IMR-90 (cell line): ENCODE measurements at regions not wholly inside any gene's neighbourhood (a gene's known extent, or its start where the extent isn't known, plus 50 kb on each side); places are given as distances from the start of the nearest gene placed in this dataset.

ENCODE experiments used
- ATAC-seq: fragments of 200-7000 bp; cut with Tn5 transposase; 2 replicates; pipeline ENCODE4 v1.9.1; 2020; ENCODE audit warnings: low read depth, mild to moderate bottlenecking, moderate library complexity
- BruUV-seq: library from RNA; stranded (reverse); fragments of 400-500 nt; replicated peaks from 2 replicates; lab custom pipeline; 2021; lab: Mats Ljungman, UMichigan
- CTCF ChIA-PET: fragments of 300-600 bp; formaldehyde crosslinking; extraction: SDS; loops from one replicate; lab custom pipeline; 2021; ENCODE audit warnings: antibody characterized with exemption; lab: Yijun Ruan, JAX
- POLR2A ChIA-PET: fragments of 300-600 bp; sonication (Branson Sonifier 250); formaldehyde crosslinking; loops from one replicate; lab custom pipeline; 2022; ENCODE audit warnings: antibody characterized with exemption; ENCODE audit not compliant: unreplicated experiment; lab: Charles Lee
- DNase-seq: peaks from one replicate; pipeline ENCODE4 v3.0.0; 2013
- H2AFZ ChIP-seq: replicated peaks from 2 replicates; pipeline ENCODE3; 2013; ENCODE audit warnings: low read length, mild to moderate bottlenecking; ENCODE audit not compliant: poor library complexity
- H2AK5ac ChIP-seq: 2 replicates; pipeline ENCODE4 v1.6.1; 2013; ENCODE audit warnings: low read depth, low read length, inconsistent platforms
- H2AK9ac ChIP-seq: replicated peaks from 2 replicates; pipeline ENCODE3; 2013; ENCODE audit warnings: mild to moderate bottlenecking, low read depth, low read length, moderate library complexity; ENCODE audit not compliant: poor library complexity
- H2BK120ac ChIP-seq: 2 replicates; pipeline ENCODE4 v1.6.1; 2013; ENCODE audit warnings: low read depth, low read length, inconsistent platforms
- H2BK15ac ChIP-seq: 3 replicates; pipeline ENCODE4 v1.6.1; 2013; ENCODE audit warnings: low read depth, low read length, inconsistent platforms
- H2BK20ac ChIP-seq: 2 replicates; pipeline ENCODE4 v1.6.1; 2013; ENCODE audit warnings: low read depth, mild to moderate bottlenecking, inconsistent platforms, low read length, moderate library complexity
- H2BK5ac ChIP-seq: 2 replicates; pipeline ENCODE4 v1.6.1; 2013; ENCODE audit warnings: mild to moderate bottlenecking, low read depth, low read length, inconsistent platforms; ENCODE audit not compliant: poor library complexity, severe bottlenecking
- H3K14ac ChIP-seq: replicated peaks from 2 replicates; pipeline ENCODE4 v1.6.1; 2013; ENCODE audit warnings: low read depth, low read length, inconsistent platforms
- H3K18ac ChIP-seq: 2 replicates; pipeline ENCODE4 v1.6.1; 2013; ENCODE audit warnings: low read depth, low read length, control low read depth
- H3K23ac ChIP-seq: 2 replicates; pipeline ENCODE4 v1.6.1; 2013; ENCODE audit warnings: low read depth, low read length, inconsistent platforms
- H3K27ac ChIP-seq: 2 replicates; pipeline ENCODE4 v1.5.1; 2013; ENCODE audit warnings: mild to moderate bottlenecking, control low read depth, low read length; ENCODE audit not compliant: insufficient read depth
- H3K27me3 ChIP-seq: 2 replicates; pipeline ENCODE4 v1.6.1; 2013; ENCODE audit warnings: low read length; ENCODE audit not compliant: control insufficient read depth, insufficient read depth
- H3K36me3 ChIP-seq: 2 replicates; pipeline ENCODE4 v1.6.1; 2013; ENCODE audit warnings: low read length, mixed read lengths; ENCODE audit not compliant: control insufficient read depth, insufficient read depth
- H3K4ac ChIP-seq: 2 replicates; pipeline ENCODE4 v1.6.1; 2013; ENCODE audit warnings: low read depth, low read length, inconsistent platforms
- H3K4me1 ChIP-seq: 2 replicates; pipeline ENCODE4 v1.6.1; 2013; ENCODE audit warnings: low read length, mixed read lengths; ENCODE audit not compliant: control insufficient read depth, insufficient read depth
- H3K4me2 ChIP-seq: 2 replicates; pipeline ENCODE4 v1.6.1; 2013; ENCODE audit warnings: low read depth, mild to moderate bottlenecking, control low read depth, low read length, moderate library complexity
- H3K4me3 ChIP-seq: 2 replicates; pipeline ENCODE4 v1.5.1; 2013; ENCODE audit warnings: low read depth, mild to moderate bottlenecking, control low read depth, low read length, moderate library complexity; ENCODE audit not compliant: insufficient read depth
- H3K56ac ChIP-seq: 2 replicates; pipeline ENCODE4 v1.6.1; 2013; ENCODE audit warnings: low read length, inconsistent platforms; ENCODE audit not compliant: insufficient read depth; ENCODE audit errors: extremely low read depth
- H3K79me1 ChIP-seq, 2 experiments: 2 replicates each; pipeline ENCODE4 v1.6.1; 2013; ENCODE audit warnings: low read length in 2 of 2, inconsistent platforms in 1 of 2, low read depth in 1 of 2
- H3K9ac ChIP-seq: 2 replicates; pipeline ENCODE4 v1.6.1; 2013; ENCODE audit warnings: low read depth, low read length, control low read depth
- H3K9me1 ChIP-seq: 2 replicates; pipeline ENCODE4 v1.6.1; 2013; ENCODE audit warnings: low read length, inconsistent platforms; ENCODE audit not compliant: insufficient read depth
- H3K9me3 ChIP-seq: 2 replicates; pipeline ENCODE4 v1.6.1; 2013; ENCODE audit warnings: low read length; ENCODE audit not compliant: control insufficient read depth, insufficient read depth
- H4K20me1 ChIP-seq: 2 replicates; pipeline ENCODE4 v1.6.1; 2013; ENCODE audit warnings: low read length, inconsistent platforms; ENCODE audit not compliant: insufficient read depth
- H4K5ac ChIP-seq: 2 replicates; pipeline ENCODE4 v1.6.1; 2013; ENCODE audit warnings: mild to moderate bottlenecking, low read depth, low read length, control low read depth
- H4K8ac ChIP-seq, 2 experiments: 2 replicates each; pipeline ENCODE4 v1.6.1; 2013; ENCODE audit warnings: low read depth in 2 of 2, low read length in 2 of 2, control low read depth in 1 of 2, inconsistent platforms in 1 of 2
- H4K91ac ChIP-seq: 2 replicates; pipeline ENCODE4 v1.6.1; 2013; ENCODE audit warnings: low read depth, low read length, inconsistent platforms; ENCODE audit not compliant: insufficient read depth
- CEBPB ChIP-seq: IDR thresholded peaks from 2 replicates; pipeline ENCODE4 v1.6.1; 2012; ENCODE audit warnings: low read depth, low read length, improper control_type of control experiment
- CHD1 ChIP-seq: IDR thresholded peaks from 2 replicates; pipeline ENCODE4 v1.6.1; 2012; ENCODE audit warnings: low read depth, low read length, improper control_type of control experiment
- MXI1 ChIP-seq: IDR thresholded peaks from 2 replicates; pipeline ENCODE4 v1.6.1; 2012; ENCODE audit warnings: low read depth, mild to moderate bottlenecking, low read length, moderate library complexity, borderline replicate concordance
- WGBS, 2 experiments: methylation state at CpG; one replicate each; pipeline versions ENCODE4 v1.1.5 to v1.1.7; 2013; ENCODE audit warnings: missing lambda C conversion rate in 2 of 2; ENCODE audit not compliant: insufficient read length in 1 of 2; ENCODE audit errors: extremely low coverage in 2 of 2; 5-methylcytosine and 5-hydroxymethylcytosine counted together
- dilution Hi-C: fragments of 300-500 bp; cut with HindIII; formaldehyde crosslinking; loops from one replicate; pipeline ENCODE4 v1.14.3; 2018; ENCODE audit warnings: low sequenced_read_pairs; ENCODE audit not compliant: unreplicated experiment
- in situ Hi-C: fragments of 300-500 bp; cut with MboI; formaldehyde crosslinking; loops from 3 replicates; pipeline ENCODE4 v1.14.3; 2019; ENCODE audit warnings: low sequenced_read_pairs, inconsistent platforms, mixed read lengths
- intact Hi-C: fragments of 100-400 bp; cut with micrococcal nuclease; formaldehyde crosslinking; loops from 2 replicates; pipeline ENCODE4 v1.10.0; 2022
- TF ChIP-seq, protein P1 (sequence below): fragments of 150-350 bp; IDR thresholded peaks from 2 replicates; pipeline ENCODE4 v1.6.1; 2017; ENCODE audit warnings: mild to moderate bottlenecking, antibody characterized with exemption, low read length, low read depth
- TF ChIP-seq, protein P2 (sequence below): conservative IDR thresholded peaks from 2 replicates; pipeline ENCODE4 v1.5.1; 2012; ENCODE audit warnings: mild to moderate bottlenecking, low read depth, low read length, improper control_type of control experiment

DNA sequence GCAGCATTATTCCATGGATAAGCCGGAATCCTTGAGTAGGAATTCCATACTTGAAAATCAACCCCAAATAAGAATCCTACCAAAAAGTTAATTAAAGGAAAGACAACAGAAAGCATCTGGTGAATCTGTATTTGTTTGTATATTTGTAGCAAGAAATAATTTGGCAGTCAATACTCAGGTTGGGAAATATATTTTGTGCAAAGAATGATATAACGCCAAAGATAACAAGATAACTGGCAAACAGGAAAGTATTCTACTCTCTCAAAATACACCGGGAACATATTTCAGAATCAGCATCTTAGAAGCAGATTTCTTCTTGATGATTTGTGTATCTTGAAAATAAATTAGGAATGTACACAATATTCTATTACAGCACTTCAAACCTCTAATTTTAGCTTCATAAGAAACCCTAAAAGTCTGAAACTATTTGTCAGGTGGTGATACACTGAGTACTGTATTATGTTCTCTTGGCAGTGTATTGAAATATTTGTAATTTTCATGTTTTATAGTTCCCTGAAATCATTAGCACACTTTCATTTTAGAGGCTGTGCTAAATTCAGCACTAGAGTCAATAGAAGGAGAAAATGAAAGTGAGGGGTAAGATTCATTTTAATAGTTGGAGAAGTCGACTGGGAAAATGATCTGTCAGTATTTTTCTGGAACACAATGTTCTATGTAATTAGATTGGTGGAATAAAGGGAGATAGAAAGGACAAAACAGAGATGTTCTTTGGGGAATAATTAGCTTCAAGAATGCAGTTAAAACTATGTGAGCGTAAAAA, 879.7 kb upstream of the GJE1 start:
- CTCF ChIA-PET, result no interaction called here
- Histone ChIP-seq H3K4ac (no peak overlapping the region), H2AFZ (no peak overlapping the region), H3K14ac (no peak overlapping the region), H3K4me2 (peak overlapping the region; percentile 31; the same call in 1 of the 2 replicates), H2AK5ac (no peak overlapping the region), H3K9ac (no peak overlapping the region), H3K27ac (no peak overlapping the region), H4K8ac (no peak overlapping the region), H3K36me3 (no peaks in the 10 kb centered on the region), H4K5ac (no peak overlapping the region), H3K79me1 (no peaks in the 10 kb centered on the region), H2AK9ac (no peak overlapping the region), H2BK120ac (no peak overlapping the region), H3K9me3 (no peaks in the 10 kb centered on the region), H3K9me1 (no peaks in the 10 kb centered on the region), H4K91ac (no peak overlapping the region), H2BK5ac (no peak overlapping the region), H3K27me3 (no peaks in the 10 kb centered on the region), H3K56ac (no peak overlapping the region), H3K23ac (no peak overlapping the region), H2BK15ac (no peak overlapping the region), H3K4me1 (no peaks in the 10 kb centered on the region), H4K20me1 (no peaks in the 10 kb centered on the region), H3K4me3 (no peak overlapping the region), H3K18ac (no peak overlapping the region), H2BK20ac (no peak overlapping the region)
- DNase-seq (no peak), ATAC-seq (no peak)
- in situ Hi-C loops, result no loop called here
- WGBS, 2 experiments, result 82% methylated on average over 2 of the region's 5 CpGs; no CpG with 5 or more reads in 1 of the 2 experiments
- POLR2A ChIA-PET, result no interaction called here
- intact Hi-C loops, result loop anchor here (10.0 kb wide), 1 partner anchor 578 kb away; no protein-coding TSS in a partner anchor
- BruUV-seq, result no TSS peak
- dilution Hi-C loops, result no loop called here
- TF ChIP-seq CEBPB (no peak), CHD1 (no peak), MXI1 (no peak)
- TF ChIP-seq, protein P1, sequence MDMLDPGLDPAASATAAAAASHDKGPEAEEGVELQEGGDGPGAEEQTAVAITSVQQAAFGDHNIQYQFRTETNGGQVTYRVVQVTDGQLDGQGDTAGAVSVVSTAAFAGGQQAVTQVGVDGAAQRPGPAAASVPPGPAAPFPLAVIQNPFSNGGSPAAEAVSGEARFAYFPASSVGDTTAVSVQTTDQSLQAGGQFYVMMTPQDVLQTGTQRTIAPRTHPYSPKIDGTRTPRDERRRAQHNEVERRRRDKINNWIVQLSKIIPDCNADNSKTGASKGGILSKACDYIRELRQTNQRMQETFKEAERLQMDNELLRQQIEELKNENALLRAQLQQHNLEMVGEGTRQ, result no peak
- TF ChIP-seq, protein P2, sequence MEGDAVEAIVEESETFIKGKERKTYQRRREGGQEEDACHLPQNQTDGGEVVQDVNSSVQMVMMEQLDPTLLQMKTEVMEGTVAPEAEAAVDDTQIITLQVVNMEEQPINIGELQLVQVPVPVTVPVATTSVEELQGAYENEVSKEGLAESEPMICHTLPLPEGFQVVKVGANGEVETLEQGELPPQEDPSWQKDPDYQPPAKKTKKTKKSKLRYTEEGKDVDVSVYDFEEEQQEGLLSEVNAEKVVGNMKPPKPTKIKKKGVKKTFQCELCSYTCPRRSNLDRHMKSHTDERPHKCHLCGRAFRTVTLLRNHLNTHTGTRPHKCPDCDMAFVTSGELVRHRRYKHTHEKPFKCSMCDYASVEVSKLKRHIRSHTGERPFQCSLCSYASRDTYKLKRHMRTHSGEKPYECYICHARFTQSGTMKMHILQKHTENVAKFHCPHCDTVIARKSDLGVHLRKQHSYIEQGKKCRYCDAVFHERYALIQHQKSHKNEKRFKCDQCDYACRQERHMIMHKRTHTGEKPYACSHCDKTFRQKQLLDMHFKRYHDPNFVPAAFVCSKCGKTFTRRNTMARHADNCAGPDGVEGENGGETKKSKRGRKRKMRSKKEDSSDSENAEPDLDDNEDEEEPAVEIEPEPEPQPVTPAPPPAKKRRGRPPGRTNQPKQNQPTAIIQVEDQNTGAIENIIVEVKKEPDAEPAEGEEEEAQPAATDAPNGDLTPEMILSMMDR, result no peak
